ENCODE measurements at regions not wholly inside any gene's neighbourhood (a gene's known extent, or its start where the extent isn't known, plus 50 kb on each side); places are given as distances from the start of the nearest gene placed in this dataset.

- no peak for TF ChIP-seq CEBPZ (IDR thresholded peaks at IDR 0.05; ENCODE audit: low read length)
- TF ChIP-seq ZNF280B (CRISPR knock-in tag; IDR thresholded peaks at IDR 0.05; ENCODE audit: borderline replicate concordance): no peak
- no peak for TF ChIP-seq ERF (CRISPR knock-in tag; IDR thresholded peaks at IDR 0.05)
- TF ChIP-seq GTF2F1 (IDR thresholded peaks at IDR 0.05; ENCODE audit: low read length): no peak
- TF ChIP-seq KDM2A (CRISPR knock-in tag; IDR thresholded peaks at IDR 0.05; ENCODE audit: borderline replicate concordance, low read depth): no peak
- TF ChIP-seq ZNF775 (CRISPR knock-in tag; IDR thresholded peaks at IDR 0.05; ENCODE audit: borderline replicate concordance): no peak
Measured at GRCh38 chr10:61316676-61317265, 136.4 kb downstream of the TMEM26 start (continued).

GRCh38 chr10:61314273-61314672 lies 138.9 kb downstream of the TMEM26 start:
- DNase-seq (ENCODE audit: low spot score) (no peak), ATAC-seq (no peak), FAIRE-seq (no peak)
- Histone ChIP-seq H3K9me3 (ENCODE audit: low read length) (no peaks in the 10 kb centered on the region), H3K79me2 (ENCODE audit: insufficient read depth, low read length) (no peaks in the 10 kb centered on the region), H3K4me2 (ENCODE audit: low read depth, low read length) (no peak overlapping the region), H2AFZ (ENCODE audit: low read length) (no peak overlapping the region), H3K9ac (ENCODE audit: insufficient read depth, low read depth, low read length) (no peak overlapping the region), H3K4me1 (ENCODE audit: insufficient read depth, low read length) (no peaks in the 10 kb centered on the region), H4K20me1 (ENCODE audit: insufficient read depth, low read length) (no peaks in the 10 kb centered on the region), H3K27me3 (ENCODE audit: control insufficient read depth in 1 of 2, insufficient read depth in 2 of 2, low read length in 2 of 2) (no peaks in the 10 kb centered on the region; a peak in 1 of 5 replicates), H3K4me3 (replicated peaks in 1 of 3; ENCODE audit: insufficient read depth in 1 of 3, low read depth in 2 of 3, low read length in 3 of 3) (no peak overlapping the region), H3K27ac (ENCODE audit: extremely low read length, insufficient read depth, low read length) (no peak overlapping the region), H3K36me3 (replicated peaks in 1 of 2; ENCODE audit: control insufficient read depth in 1 of 2, insufficient read depth in 2 of 2, low read length in 2 of 2) (no peaks in the 10 kb centered on the region)
- intact Hi-C loops (cut with micrococcal nuclease; ENCODE audit: unreplicated experiment) (no loop called here), in situ Hi-C loops (cut with HindIII; ENCODE audit: extremely low pct_ligation_motif_present, low pct_unique_long_range_greater_than_20kb) (no loop called here)
- ChIA-PET POLR2A (no interaction called here), CTCF (ENCODE audit: low intra/inter-chr PET ratio, low total read pairs) (no interaction called here)
- 0% methylated on average over 1 of the region's 1 CpG for WGBS (ENCODE audit: low lambda C conversion rate)
- BruUV-seq (replicated peaks): no TSS peak
- TF ChIP-seq SIN3B (IDR thresholded peaks at IDR 0.05; ENCODE audit: low read length): no peak
- no peak for TF ChIP-seq GRHL1 (CRISPR knock-in tag; conservative IDR thresholded peaks at IDR 0.05)
- TF ChIP-seq ZNF121 (CRISPR knock-in tag; IDR thresholded peaks at IDR 0.05): no peak
- TF ChIP-seq NR2F6 (IDR thresholded peaks at IDR 0.05): no peak
- no peak for TF ChIP-seq NR2F6 (CRISPR knock-in tag; IDR thresholded peaks at IDR 0.05)
- no peak for TF ChIP-seq ARNTL (CRISPR knock-in tag; IDR thresholded peaks at IDR 0.05)
- no peak for TF ChIP-seq ETV5 (CRISPR knock-in tag; IDR thresholded peaks at IDR 0.05; ENCODE audit: borderline replicate concordance)
- TF ChIP-seq SNAPC5 (CRISPR knock-in tag; IDR thresholded peaks at IDR 0.05; ENCODE audit: borderline replicate concordance): no peak
- no peak for TF ChIP-seq ZNF546 (CRISPR knock-in tag; conservative IDR thresholded peaks at IDR 0.05)
- TF ChIP-seq THAP7 (CRISPR knock-in tag; IDR thresholded peaks at IDR 0.05): no peak
- no peak for TF ChIP-seq ZKSCAN8 (CRISPR knock-in tag; IDR thresholded peaks at IDR 0.05; ENCODE audit: borderline replicate concordance)
